Tibial artery (tissue), 4 donors: ENCODE measurements at regions not wholly inside any gene's neighbourhood (a gene's known extent, or its start where the extent isn't known, plus 50 kb on each side); places are given as distances from the start of the nearest gene placed in this dataset.

ENCODE experiments used
- DNase-seq, 2 donors: peaks; one replicate each; pipeline ENCODE4 v3.0.0-alpha.2; 2019
- H3K27ac ChIP-seq, 2 donors: fragments of 200-600 bp; sonication (generic) in 1 of 2; 1 replicate in 1 of 2; 2 replicates in 1 of 2; pipeline ENCODE4 v1.5.1; 2018 to 2019; ENCODE audit warnings: mild to moderate bottlenecking in 1 of 2
- H3K27me3 ChIP-seq, 2 donors: fragments of 200-600 bp; sonication (generic) in 1 of 2; one replicate each; pipeline versions ENCODE4 v1.5.1 to v1.6.0; 2016 to 2019
- H3K36me3 ChIP-seq, 3 donors: fragments of 200-600 bp; sonication (generic) in 2 of 3; one replicate each; pipeline ENCODE4 v1.5.1; 2016 to 2019; ENCODE audit warnings: mild to moderate bottlenecking in 2 of 3
- H3K4me1 ChIP-seq, 4 donors: fragments of 200-600 bp; sonication (generic) in 2 of 4; 1 replicate in 3 of 4; 2 replicates in 1 of 4; pipeline ENCODE4 v1.5.1; 2016 to 2019
- H3K4me3 ChIP-seq, 2 donors: fragments of 200-600 bp; sonication (generic) in 1 of 2; 1 replicate in 1 of 2; 2 replicates in 1 of 2; pipeline ENCODE4 v1.5.1; 2018 to 2019; ENCODE audit warnings: mild to moderate bottlenecking in 2 of 2
- H3K9me3 ChIP-seq, 3 donors: fragments of 200-600 bp; sonication (generic) in 1 of 3; one replicate each; pipeline ENCODE4 v1.5.1; 2016 to 2019
- intact Hi-C: fragments of 100-400 bp; cut with DNase I; formaldehyde crosslinking; loops from one replicate; pipeline ENCODE4 v1.15.0; 2023; ENCODE audit warnings: low total_unique reads
- TF ChIP-seq, protein P1 (sequence below), 2 experiments: fragments of 200-600 bp in 1 of 2; fragments of 450-650 bp in 1 of 2; IDR thresholded peaks; one replicate each; pipeline ENCODE4 v1.5.1; 2017 to 2019; ENCODE audit warnings: antibody characterized with exemption in 2 of 2, mild to moderate bottlenecking in 1 of 2, moderate library complexity in 1 of 2

GRCh38 chr13:79765331-79765730 is 284.4 kb downstream of the NDFIP2 start:
- H3K27ac ChIP-seq = no peak overlapping the region
- no peak for DNase-seq
- H3K9me3 ChIP-seq = peaks cover 0 to 3% (median 0%) of the 10 kb centered on the region in 3 donors
- TF ChIP-seq, protein P1, sequence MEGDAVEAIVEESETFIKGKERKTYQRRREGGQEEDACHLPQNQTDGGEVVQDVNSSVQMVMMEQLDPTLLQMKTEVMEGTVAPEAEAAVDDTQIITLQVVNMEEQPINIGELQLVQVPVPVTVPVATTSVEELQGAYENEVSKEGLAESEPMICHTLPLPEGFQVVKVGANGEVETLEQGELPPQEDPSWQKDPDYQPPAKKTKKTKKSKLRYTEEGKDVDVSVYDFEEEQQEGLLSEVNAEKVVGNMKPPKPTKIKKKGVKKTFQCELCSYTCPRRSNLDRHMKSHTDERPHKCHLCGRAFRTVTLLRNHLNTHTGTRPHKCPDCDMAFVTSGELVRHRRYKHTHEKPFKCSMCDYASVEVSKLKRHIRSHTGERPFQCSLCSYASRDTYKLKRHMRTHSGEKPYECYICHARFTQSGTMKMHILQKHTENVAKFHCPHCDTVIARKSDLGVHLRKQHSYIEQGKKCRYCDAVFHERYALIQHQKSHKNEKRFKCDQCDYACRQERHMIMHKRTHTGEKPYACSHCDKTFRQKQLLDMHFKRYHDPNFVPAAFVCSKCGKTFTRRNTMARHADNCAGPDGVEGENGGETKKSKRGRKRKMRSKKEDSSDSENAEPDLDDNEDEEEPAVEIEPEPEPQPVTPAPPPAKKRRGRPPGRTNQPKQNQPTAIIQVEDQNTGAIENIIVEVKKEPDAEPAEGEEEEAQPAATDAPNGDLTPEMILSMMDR (IDR thresholded peaks at IDR 0.05) = no peak
- H3K4me1 ChIP-seq = no peaks in the 10 kb centered on the region
- H3K27me3 ChIP-seq = no peaks in the 10 kb centered on the region
- no peaks in the 10 kb centered on the region for H3K36me3 ChIP-seq
- no peak overlapping the region for H3K4me3 ChIP-seq
- intact Hi-C loops = no loop called here

DNA sequence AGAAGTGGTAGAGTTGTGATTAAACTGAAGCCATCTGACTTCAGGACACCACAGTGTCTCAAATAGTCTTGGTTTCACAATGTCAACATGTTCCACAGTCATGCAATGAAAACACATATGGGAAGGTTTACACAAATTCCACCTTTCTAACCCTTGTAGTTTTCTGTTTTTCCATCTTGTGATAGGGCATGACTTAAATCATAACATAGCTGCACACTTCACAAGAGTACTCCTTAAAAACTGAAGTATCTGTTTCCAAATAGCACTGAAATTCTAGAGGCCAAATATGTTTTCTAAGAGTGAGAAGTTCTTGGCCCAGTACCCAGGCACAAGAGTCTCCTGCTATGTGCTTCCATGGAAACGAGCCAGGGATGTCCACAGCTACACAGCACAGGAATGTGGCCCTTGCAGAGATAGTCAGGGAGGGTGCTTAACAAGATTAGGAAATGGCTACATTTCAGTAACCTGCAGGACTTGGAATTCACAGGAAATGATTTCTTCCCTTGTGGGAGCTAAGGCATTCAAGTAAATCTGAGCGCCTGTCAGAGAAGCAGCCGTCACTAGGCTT is 269.1 kb downstream of the NDFIP2 start:
- intact Hi-C loops = no loop called here
- Histone ChIP-seq H3K4me1 (peaks cover 0 to 13% (median 0%) of the 10 kb centered on the region in 4 donors), H3K27ac (no peak overlapping the region), H3K27me3 (no peaks in the 10 kb centered on the region), H3K36me3 (no peaks in the 10 kb centered on the region), H3K9me3 (no peaks in the 10 kb centered on the region), H3K4me3 (no peak overlapping the region)
- DNase-seq = peak; percentile 74 to 78
- TF ChIP-seq, protein P1 (IDR thresholded peaks at IDR 0.05) = no peak

- TF ChIP-seq, protein P1 (IDR thresholded peaks at IDR 0.05) = no peak
- Histone ChIP-seq H3K27ac (no peak overlapping the region), H3K4me3 (no peak overlapping the region), H3K36me3 (no peaks in the 10 kb centered on the region), H3K9me3 (no peaks in the 10 kb centered on the region), H3K4me1 (peaks cover 0 to 13% (median 0%) of the 10 kb centered on the region in 4 donors), H3K27me3 (no peaks in the 10 kb centered on the region)
- intact Hi-C loops = no loop called here
- DNase-seq = no peak
Observed at GRCh38 chr13:79749566-79749965, 268.6 kb downstream of the NDFIP2 start.

DNA sequence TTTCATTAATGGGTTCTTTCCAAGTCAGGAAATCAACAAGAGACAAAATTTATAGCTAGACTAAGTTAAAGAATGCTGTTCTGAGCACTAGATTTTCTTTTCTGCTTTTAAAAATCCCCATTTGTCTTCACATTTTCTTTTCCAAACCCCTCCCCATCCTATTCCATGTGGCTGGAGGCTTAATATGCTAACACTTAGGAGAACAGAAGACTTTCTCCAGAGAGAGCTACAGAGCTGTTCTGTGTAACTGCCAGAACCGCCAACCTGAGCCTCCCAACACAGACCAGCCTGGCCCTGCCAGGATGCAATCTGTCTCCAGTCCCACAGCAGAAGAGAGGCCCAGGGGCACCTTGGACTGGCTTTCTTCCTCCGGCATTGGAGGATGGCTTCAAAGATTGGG is 264.1 kb downstream of the NDFIP2 start:
- TF ChIP-seq, protein P1 (IDR thresholded peaks at IDR 0.05) = no peak
- intact Hi-C loops = no loop called here
- H3K36me3 ChIP-seq = no peaks in the 10 kb centered on the region
- DNase-seq = no peak
- H3K4me1 ChIP-seq = peaks cover 0 to 10% (median 2%) of the 10 kb centered on the region in 4 donors
- no peaks in the 10 kb centered on the region for H3K27me3 ChIP-seq
- H3K4me3 ChIP-seq = no peak overlapping the region
- H3K27ac ChIP-seq = no peak overlapping the region
- no peaks in the 10 kb centered on the region for H3K9me3 ChIP-seq

DNA sequence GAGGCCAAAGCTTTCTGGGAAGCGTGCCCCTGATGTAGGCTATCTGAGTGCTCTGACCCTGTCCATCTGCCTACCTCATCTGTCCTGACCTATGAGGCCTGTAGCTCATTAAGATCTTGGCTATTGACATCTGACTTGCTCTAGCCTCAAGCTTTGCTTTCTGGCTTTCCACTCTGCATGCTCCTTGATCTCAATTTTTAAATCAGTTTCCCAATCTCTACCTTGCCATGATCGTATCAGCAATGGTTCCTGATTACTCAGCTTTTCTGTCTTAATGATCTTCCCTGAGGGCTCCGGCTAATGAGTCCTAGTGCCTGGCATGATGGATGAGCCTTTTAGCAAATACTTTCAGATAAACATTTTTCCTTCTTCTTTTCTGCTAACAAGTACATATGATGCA is 262.0 kb downstream of the NDFIP2 start:
- no peaks in the 10 kb centered on the region for H3K36me3 ChIP-seq
- no peak for DNase-seq
- intact Hi-C loops = no loop called here
- H3K27me3 ChIP-seq = no peaks in the 10 kb centered on the region
- no peaks in the 10 kb centered on the region for H3K9me3 ChIP-seq
- no peak overlapping the region for H3K27ac ChIP-seq
- peaks cover 0 to 4% (median 0%) of the 10 kb centered on the region in 4 donors for H3K4me1 ChIP-seq
- H3K4me3 ChIP-seq = no peak overlapping the region
- TF ChIP-seq, protein P1 (IDR thresholded peaks at IDR 0.05) = no peak

DNA sequence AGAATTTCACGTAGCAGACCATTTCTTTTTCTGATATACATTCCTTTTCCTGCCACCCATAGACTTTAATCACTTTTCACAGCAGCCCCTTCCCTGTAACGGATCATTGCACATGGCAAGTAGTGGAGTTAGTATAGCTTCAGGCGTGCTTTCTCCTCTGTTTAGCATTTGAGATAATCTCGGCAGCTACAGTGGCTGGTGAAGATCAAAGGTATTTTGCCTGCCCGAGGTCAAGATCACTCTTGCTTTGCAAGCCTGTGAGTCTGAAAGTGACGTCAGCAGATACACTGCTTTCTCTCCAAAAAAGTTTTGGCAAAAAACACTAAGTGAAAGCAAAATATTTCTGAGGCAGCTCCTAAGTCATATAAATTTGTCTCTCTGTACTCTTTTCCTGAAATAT is 260.0 kb downstream of the NDFIP2 start:
- intact Hi-C loops = no loop called here
- Histone ChIP-seq H3K4me1 (peaks cover 0 to 4% (median 0%) of the 10 kb centered on the region in 4 donors), H3K4me3 (no peak overlapping the region), H3K36me3 (no peaks in the 10 kb centered on the region), H3K27ac (no peak overlapping the region), H3K27me3 (no peaks in the 10 kb centered on the region), H3K9me3 (no peaks in the 10 kb centered on the region)
- TF ChIP-seq, protein P1 (IDR thresholded peaks at IDR 0.05) = no peak
- no peak for DNase-seq
